ENCODE measurements at regions not wholly inside any gene's neighbourhood (a gene's known extent, or its start where the extent isn't known, plus 50 kb on each side); places are given as distances from the start of the nearest gene placed in this dataset.
"Not testable (repeated sequence)": the region's sequence is repeated elsewhere in the genome, so short reads cannot be mapped to it uniquely, and the experiment has no call there.

DNA sequence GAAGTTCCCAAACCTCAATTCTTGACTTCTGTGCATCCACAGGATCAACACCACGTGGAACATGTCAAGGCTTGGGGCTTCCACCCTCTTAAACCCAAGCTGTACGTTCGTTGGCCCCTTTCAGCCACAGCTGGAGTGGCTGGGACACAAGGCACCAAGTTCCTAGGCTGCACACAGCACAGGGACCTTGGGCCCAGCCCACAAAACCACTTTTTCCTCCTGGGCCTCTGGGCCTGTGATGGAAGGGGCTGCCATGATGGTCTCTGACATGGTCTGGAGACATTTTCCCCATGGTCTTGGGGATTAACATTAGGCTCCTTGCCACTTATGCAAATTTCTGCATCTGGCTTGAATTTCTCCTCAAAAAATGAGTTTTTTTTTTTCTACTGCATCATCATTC lies 606.9 kb upstream of the IRAK1BP1 start:
- not testable (repeated sequence) for TF ChIP-seq POLR2A, EP300 (IDR thresholded peaks at IDR 0.05)
- TF ChIP-seq, protein P1, sequence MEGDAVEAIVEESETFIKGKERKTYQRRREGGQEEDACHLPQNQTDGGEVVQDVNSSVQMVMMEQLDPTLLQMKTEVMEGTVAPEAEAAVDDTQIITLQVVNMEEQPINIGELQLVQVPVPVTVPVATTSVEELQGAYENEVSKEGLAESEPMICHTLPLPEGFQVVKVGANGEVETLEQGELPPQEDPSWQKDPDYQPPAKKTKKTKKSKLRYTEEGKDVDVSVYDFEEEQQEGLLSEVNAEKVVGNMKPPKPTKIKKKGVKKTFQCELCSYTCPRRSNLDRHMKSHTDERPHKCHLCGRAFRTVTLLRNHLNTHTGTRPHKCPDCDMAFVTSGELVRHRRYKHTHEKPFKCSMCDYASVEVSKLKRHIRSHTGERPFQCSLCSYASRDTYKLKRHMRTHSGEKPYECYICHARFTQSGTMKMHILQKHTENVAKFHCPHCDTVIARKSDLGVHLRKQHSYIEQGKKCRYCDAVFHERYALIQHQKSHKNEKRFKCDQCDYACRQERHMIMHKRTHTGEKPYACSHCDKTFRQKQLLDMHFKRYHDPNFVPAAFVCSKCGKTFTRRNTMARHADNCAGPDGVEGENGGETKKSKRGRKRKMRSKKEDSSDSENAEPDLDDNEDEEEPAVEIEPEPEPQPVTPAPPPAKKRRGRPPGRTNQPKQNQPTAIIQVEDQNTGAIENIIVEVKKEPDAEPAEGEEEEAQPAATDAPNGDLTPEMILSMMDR (IDR thresholded peaks at IDR 0.05): not testable (repeated sequence)
